SK-N-MC (cell line): ENCODE measurements at regions not wholly inside any gene's neighbourhood (a gene's known extent, or its start where the extent isn't known, plus 50 kb on each side); places are given as distances from the start of the nearest gene placed in this dataset.
"Not testable (repeated sequence)": the region's sequence is repeated elsewhere in the genome, so short reads cannot be mapped to it uniquely, and the experiment has no call there.

ENCODE experiments used
- DNase-seq: peaks from one replicate; pipeline ENCODE4 v3.0.0-alpha.2; 2011; ENCODE audit warnings: low read depth, low spot score
- H3K27ac ChIP-seq: fragments of 200-600 bp; sonication (generic); 2 replicates; pipeline ENCODE4 v1.5.1; 2016; ENCODE audit warnings: mixed run types
- H3K36me3 ChIP-seq: fragments of 200-600 bp; sonication (generic); 2 replicates; pipeline ENCODE4 v1.6.1; 2017; ENCODE audit warnings: antibody characterized with exemption, low read length, mixed read lengths; ENCODE audit not compliant: insufficient read depth
- H3K4me3 ChIP-seq: fragments of 200-600 bp; sonication (generic); 2 replicates; pipeline ENCODE4 v1.5.1; 2016
- H3K9ac ChIP-seq: fragments of 200-600 bp; sonication (generic); 2 replicates; pipeline ENCODE4 v1.8.0; 2017; ENCODE audit warnings: mixed run types, mixed read lengths; ENCODE audit not compliant: insufficient read length
- H3K9me3 ChIP-seq: fragments of 200-600 bp; sonication (generic); 2 replicates; pipeline ENCODE4 v1.6.1; 2017; ENCODE audit warnings: low read depth, mild to moderate bottlenecking, antibody characterized with exemption, low read length, moderate library complexity, mixed read lengths
- EZH2 ChIP-seq: fragments of 200-600 bp; sonication (generic); IDR thresholded peaks from one replicate; pipeline ENCODE4 v1.6.1; 2017; ENCODE audit warnings: antibody characterized with exemption
- FOXP2 ChIP-seq: optimal IDR thresholded peaks from 2 replicates; pipeline ENCODE3; 2011; ENCODE audit warnings: mild to moderate bottlenecking, moderate library complexity; ENCODE audit not compliant: insufficient read depth; ENCODE audit errors: extremely low read length, control extremely low read depth
- POLR2AphosphoS5 ChIP-seq: IDR thresholded peaks from 2 replicates; pipeline ENCODE4 v1.6.1; 2012; ENCODE audit warnings: mild to moderate bottlenecking, low read depth, low read length, borderline replicate concordance

GRCh38 chr12:59357811-59358210 lies 238.0 kb upstream of the SLC16A7 start:
- DNase-seq, result no peak
- Histone ChIP-seq H3K9me3 (no peaks in the 10 kb centered on the region), H3K36me3 (no peaks in the 10 kb centered on the region), H3K4me3 (no peak overlapping the region), H3K27ac (no peak overlapping the region), H3K9ac (no peak overlapping the region)
- TF ChIP-seq FOXP2 (no peak), EZH2 (no peak), POLR2AphosphoS5 (no peak)

GRCh38 chr12:59346248-59346647 lies 249.6 kb upstream of the SLC16A7 start:
- DNase-seq, H3K36me3 ChIP-seq, H3K9ac ChIP-seq, H3K4me3 ChIP-seq, H3K27ac ChIP-seq, H3K9me3 ChIP-seq: not testable (repeated sequence)

DNA sequence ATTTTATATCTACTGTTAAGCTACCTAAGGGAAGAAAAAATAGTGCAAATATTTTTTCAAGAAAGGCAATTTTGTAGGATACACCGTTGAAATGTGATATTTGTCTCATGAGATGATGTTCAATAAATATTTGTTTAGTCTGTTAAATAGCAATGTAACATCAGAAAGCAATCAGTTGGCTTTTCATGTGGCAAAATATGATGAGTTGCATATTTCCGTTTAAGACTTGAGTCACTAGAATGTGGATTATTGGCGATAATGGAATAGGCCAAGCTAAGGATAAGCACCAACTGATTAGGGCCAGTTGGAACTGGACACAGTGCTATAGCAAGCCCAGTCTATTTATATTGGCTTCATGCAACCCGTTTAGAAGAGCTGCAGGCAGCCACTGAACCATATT lies 250.4 kb upstream of the SLC16A7 start:
- Histone ChIP-seq H3K9ac (no peak overlapping the region), H3K27ac (no peak overlapping the region), H3K9me3 (no peaks in the 10 kb centered on the region), H3K4me3 (no peak overlapping the region), H3K36me3 (no peaks in the 10 kb centered on the region)
- TF ChIP-seq EZH2, result no peak
- TF ChIP-seq FOXP2, result no peak
- no peak for TF ChIP-seq POLR2AphosphoS5
- DNase-seq, result no peak

- TF ChIP-seq POLR2AphosphoS5 (no peak), EZH2 (no peak), FOXP2 (no peak)
- no peak overlapping the region for H3K4me3 ChIP-seq
These were observed 251.6 kb upstream of the SLC16A7 start for GRCh38 chr12:59344224-59344623.

GRCh38 chr12:59329462-59329861 lies 266.4 kb upstream of the SLC16A7 start:
- Histone ChIP-seq H3K27ac (no peak overlapping the region), H3K36me3 (no peaks in the 10 kb centered on the region), H3K9ac (no peak overlapping the region), H3K4me3 (no peak overlapping the region), H3K9me3 (no peaks in the 10 kb centered on the region)
- no peak for TF ChIP-seq POLR2AphosphoS5
- DNase-seq, result no peak

More at GRCh38 chr12:59344224-59344623, 251.6 kb upstream of the SLC16A7 start:
- H3K36me3 ChIP-seq, result no peaks in the 10 kb centered on the region
- no peak overlapping the region for H3K27ac ChIP-seq
- no peak overlapping the region for H3K9ac ChIP-seq
- no peaks in the 10 kb centered on the region for H3K9me3 ChIP-seq
- no peak for DNase-seq

DNA sequence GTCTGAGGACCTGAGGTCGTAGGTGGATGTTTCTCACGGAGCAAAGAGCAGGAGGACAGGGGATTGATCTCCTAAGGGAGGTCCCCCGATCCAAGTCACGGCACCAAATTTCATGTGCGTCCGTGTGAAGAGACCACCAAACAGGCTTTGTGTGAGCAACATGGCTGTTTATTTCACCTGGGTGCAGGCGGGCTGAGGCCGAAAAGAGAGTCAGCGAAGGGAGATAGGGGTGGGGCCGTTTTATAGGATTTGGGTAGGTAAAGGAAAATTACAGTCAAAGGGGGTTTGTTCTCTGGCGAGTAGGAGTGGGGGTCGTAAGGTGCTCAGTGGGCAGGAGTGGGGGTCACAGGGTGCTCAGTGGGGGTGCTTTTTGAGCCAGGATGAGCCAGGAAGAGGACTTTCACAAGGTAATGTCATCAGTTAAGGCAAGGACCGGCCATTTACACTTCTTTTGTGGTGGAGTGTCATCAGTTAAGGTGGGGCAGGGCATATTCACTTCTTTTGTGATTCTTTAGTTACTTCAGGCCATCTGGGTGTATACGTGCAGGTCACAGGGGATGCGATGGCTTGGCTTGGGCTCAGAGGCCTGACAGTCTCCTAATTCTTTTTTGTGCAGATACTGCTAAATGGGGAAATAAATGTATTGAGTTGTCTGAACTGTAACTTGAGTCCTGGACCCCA lies 267.3 kb upstream of the SLC16A7 start:
- not testable (repeated sequence) for H3K9ac ChIP-seq, H3K4me3 ChIP-seq, DNase-seq, H3K9me3 ChIP-seq, H3K36me3 ChIP-seq, H3K27ac ChIP-seq

DNA sequence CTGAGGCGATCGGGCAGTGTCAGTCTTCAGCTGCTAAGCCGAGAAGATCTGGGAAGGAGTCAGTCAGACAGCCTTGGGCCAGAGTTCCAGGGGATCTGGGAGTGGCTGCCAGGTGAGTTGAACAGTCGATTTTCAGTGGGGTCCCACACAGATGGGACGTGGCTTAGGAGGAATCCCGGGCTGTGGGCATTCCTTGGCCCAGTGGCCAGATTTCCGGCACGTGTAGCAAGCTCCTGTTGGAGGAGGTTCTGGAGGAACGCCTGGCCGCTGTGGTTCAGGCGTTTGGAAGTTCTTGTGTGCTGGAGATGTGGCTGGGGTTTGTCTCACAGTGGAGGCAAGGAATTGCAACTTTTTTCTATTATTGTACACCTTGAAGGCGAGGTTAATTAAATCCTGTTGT lies 269.4 kb upstream of the SLC16A7 start:
- not testable (repeated sequence) for DNase-seq

DNA sequence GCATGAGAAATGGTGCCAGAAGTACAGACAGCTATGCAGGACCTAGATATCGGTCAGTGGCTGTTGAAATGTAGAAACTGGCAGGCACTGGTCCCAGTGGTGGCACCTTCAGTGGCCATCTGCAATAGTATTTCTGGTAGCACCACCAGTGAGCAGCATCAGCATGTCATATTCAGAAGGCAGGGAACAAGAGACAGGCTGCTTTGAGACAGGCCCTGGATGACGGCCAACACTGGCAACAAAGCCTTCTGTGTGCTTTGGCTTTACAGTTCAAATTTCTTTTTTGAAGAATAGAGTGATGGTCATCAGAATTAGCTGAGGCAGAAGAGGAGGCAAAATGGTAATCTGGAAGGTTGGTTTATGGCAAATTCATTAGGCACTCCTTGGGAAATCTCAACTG lies 273.4 kb upstream of the SLC16A7 start:
- no peaks in the 10 kb centered on the region for H3K36me3 ChIP-seq
- no peak overlapping the region for H3K27ac ChIP-seq
- no peak for DNase-seq
- TF ChIP-seq EZH2 (no peak), FOXP2 (no peak), POLR2AphosphoS5 (no peak)
- H3K4me3 ChIP-seq, result no peak overlapping the region
- H3K9me3 ChIP-seq, result no peaks in the 10 kb centered on the region
- H3K9ac ChIP-seq, result no peak overlapping the region

More for the DNA sequence above, 269.4 kb upstream of the SLC16A7 start:
- not testable (repeated sequence) for H3K9me3 ChIP-seq, H3K9ac ChIP-seq, H3K27ac ChIP-seq, H3K4me3 ChIP-seq, H3K36me3 ChIP-seq

- no peaks in the 10 kb centered on the region for H3K36me3 ChIP-seq
- DNase-seq, result no peak
- H3K27ac ChIP-seq, result no peak overlapping the region
These were observed 274.6 kb upstream of the SLC16A7 start for GRCh38 chr12:59321278-59321677.

DNA sequence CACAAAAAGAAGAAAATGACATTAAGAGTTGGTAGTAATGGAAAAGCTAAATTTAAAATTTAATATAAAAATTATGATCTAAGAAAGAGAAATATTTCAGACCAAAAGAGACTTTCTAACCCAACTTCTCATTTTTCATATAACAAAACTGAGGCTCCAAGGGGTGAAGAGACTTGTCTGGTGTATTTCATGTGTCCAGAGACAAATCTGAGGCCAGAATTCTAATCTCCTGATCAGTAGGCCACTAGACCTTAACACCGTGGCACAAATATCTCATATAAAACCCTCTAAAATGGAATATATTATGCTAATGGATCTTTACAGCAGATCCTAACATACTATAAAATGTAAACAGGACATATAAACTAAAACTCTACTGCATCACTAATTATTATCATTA lies 275.7 kb upstream of the SLC16A7 start:
- TF ChIP-seq POLR2AphosphoS5 (no peak), FOXP2 (no peak), EZH2 (no peak)
- Histone ChIP-seq H3K27ac (no peak overlapping the region), H3K9me3 (no peaks in the 10 kb centered on the region), H3K9ac (no peak overlapping the region), H3K36me3 (no peaks in the 10 kb centered on the region), H3K4me3 (no peak overlapping the region)
- no peak for DNase-seq

More at GRCh38 chr12:59321278-59321677, 274.6 kb upstream of the SLC16A7 start:
- Histone ChIP-seq H3K9ac (no peak overlapping the region), H3K9me3 (no peaks in the 10 kb centered on the region), H3K4me3 (no peak overlapping the region)
- TF ChIP-seq FOXP2, result no peak
- no peak for TF ChIP-seq POLR2AphosphoS5
- no peak for TF ChIP-seq EZH2
